ENCODE measurements at regions not wholly inside any gene's neighbourhood (a gene's known extent, or its start where the extent isn't known, plus 50 kb on each side); places are given as distances from the start of the nearest gene placed in this dataset.

DNA sequence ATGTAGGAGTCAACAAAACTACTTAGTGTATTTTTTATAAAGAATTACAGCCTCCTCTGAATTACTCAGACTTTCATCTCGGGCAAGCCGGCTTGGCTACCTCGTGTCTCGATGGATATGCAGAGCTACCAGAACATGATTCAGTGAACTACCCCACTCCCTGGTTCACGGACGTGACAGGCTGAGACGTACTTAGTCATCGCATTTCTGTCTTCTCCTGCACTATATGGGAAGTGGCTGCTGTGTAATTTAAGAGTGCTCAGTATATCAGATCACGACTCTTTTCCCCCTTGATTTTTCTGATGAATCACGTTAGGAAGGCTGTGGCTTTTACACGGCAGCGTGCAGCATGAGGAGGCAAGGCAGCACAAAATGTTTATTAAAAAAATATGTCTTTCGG is 302.7 kb upstream of the ZFP64 start:
- TF ChIP-seq, protein P1, sequence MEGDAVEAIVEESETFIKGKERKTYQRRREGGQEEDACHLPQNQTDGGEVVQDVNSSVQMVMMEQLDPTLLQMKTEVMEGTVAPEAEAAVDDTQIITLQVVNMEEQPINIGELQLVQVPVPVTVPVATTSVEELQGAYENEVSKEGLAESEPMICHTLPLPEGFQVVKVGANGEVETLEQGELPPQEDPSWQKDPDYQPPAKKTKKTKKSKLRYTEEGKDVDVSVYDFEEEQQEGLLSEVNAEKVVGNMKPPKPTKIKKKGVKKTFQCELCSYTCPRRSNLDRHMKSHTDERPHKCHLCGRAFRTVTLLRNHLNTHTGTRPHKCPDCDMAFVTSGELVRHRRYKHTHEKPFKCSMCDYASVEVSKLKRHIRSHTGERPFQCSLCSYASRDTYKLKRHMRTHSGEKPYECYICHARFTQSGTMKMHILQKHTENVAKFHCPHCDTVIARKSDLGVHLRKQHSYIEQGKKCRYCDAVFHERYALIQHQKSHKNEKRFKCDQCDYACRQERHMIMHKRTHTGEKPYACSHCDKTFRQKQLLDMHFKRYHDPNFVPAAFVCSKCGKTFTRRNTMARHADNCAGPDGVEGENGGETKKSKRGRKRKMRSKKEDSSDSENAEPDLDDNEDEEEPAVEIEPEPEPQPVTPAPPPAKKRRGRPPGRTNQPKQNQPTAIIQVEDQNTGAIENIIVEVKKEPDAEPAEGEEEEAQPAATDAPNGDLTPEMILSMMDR (conservative IDR thresholded peaks at IDR 0.05; ENCODE audit: low read depth, low read length), result no peak
- no peak for TF ChIP-seq EZH2 (IDR thresholded peaks at IDR 0.05; ENCODE audit: low read length, unreplicated experiment)
